ENCODE measurements at regions not wholly inside any gene's neighbourhood (a gene's known extent, or its start where the extent isn't known, plus 50 kb on each side); places are given as distances from the start of the nearest gene placed in this dataset.

DNA sequence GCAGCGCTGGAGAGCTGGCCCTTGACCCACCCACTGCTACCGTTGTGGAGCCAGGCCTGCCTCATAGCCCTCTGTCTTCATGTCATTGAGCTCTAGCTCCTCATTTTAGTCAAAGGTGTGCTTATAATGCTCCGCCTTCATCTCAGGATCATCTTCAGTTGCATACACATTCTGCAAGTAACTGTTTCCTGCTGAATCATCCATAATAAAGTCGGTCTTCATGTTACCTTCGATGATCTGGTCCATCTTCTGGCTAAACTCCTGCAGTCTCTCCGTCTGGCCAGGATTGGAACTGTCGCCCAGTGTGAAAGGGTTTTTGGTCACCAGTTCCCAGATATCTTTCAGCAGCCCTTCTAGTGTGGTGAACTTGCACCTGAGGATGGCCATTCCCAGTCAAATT lies 62.6 kb upstream of the ARMC2 start:
- DNase-seq (no peak), ATAC-seq (no peak)
- Histone ChIP-seq H3K4me3 (no peak overlapping the region), H3K27me3 (no peaks in the 10 kb centered on the region), H3K4me1 (peaks cover 0 to 18% of the 10 kb centered on the region in 2 donors), H3K27ac (no peak overlapping the region), H3K36me3 (no peaks in the 10 kb centered on the region), H3K9me3 (no peaks in the 10 kb centered on the region)
- intact Hi-C loops (cut with DNase I) = no loop called here
- TF ChIP-seq, protein P1, sequence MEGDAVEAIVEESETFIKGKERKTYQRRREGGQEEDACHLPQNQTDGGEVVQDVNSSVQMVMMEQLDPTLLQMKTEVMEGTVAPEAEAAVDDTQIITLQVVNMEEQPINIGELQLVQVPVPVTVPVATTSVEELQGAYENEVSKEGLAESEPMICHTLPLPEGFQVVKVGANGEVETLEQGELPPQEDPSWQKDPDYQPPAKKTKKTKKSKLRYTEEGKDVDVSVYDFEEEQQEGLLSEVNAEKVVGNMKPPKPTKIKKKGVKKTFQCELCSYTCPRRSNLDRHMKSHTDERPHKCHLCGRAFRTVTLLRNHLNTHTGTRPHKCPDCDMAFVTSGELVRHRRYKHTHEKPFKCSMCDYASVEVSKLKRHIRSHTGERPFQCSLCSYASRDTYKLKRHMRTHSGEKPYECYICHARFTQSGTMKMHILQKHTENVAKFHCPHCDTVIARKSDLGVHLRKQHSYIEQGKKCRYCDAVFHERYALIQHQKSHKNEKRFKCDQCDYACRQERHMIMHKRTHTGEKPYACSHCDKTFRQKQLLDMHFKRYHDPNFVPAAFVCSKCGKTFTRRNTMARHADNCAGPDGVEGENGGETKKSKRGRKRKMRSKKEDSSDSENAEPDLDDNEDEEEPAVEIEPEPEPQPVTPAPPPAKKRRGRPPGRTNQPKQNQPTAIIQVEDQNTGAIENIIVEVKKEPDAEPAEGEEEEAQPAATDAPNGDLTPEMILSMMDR (IDR thresholded peaks at IDR 0.05) = no peak

GRCh38 chr6:108788416-108788815 lies 59.8 kb upstream of the ARMC2 start:
- TF ChIP-seq, protein P1 (IDR thresholded peaks at IDR 0.05) = no peak
- H3K27me3 ChIP-seq = no peaks in the 10 kb centered on the region
- no peak for DNase-seq
- H3K4me1 ChIP-seq = peaks cover 0 to under 1% of the 10 kb centered on the region in 2 donors
- H3K9me3 ChIP-seq = no peaks in the 10 kb centered on the region
- H3K27ac ChIP-seq = no peak overlapping the region
- H3K36me3 ChIP-seq = no peaks in the 10 kb centered on the region
- intact Hi-C loops (cut with DNase I) = no loop called here
- ATAC-seq = no peak
- no peak overlapping the region for H3K4me3 ChIP-seq

- intact Hi-C loops (cut with DNase I) = no loop called here
- Histone ChIP-seq H3K27me3 (no peaks in the 10 kb centered on the region), H3K27ac (no peak overlapping the region), H3K4me1 (no peaks in the 10 kb centered on the region), H3K9me3 (no peaks in the 10 kb centered on the region), H3K36me3 (no peaks in the 10 kb centered on the region), H3K4me3 (no peak overlapping the region)
- TF ChIP-seq, protein P1 (IDR thresholded peaks at IDR 0.05) = no peak
- DNase-seq (no peak), ATAC-seq (no peak)
Measured at GRCh38 chr6:108789475-108789874, 58.7 kb upstream of the ARMC2 start.

DNA sequence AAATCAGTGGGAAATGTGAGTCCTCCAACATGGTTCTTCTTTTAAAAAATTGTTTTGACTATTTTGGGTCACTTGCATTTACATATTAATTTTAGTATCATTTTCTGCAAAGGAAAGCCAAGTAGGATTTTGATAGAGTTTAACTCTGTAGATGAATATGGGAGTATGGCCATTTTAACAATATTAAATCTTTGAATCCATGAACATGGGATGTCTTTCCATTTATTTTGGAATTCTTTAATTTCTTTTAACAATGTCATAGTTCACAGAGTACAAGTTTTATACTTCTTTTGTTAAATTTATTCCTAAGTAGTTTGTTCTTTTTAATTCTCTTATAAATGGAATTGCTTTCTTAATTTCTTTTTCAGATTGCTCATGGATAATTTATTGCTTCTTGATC lies 56.5 kb upstream of the ARMC2 start:
- no peaks in the 10 kb centered on the region for H3K27me3 ChIP-seq
- intact Hi-C loops (cut with DNase I) = no loop called here
- H3K36me3 ChIP-seq = no peaks in the 10 kb centered on the region
- H3K4me3 ChIP-seq = no peak overlapping the region
- TF ChIP-seq, protein P1 (IDR thresholded peaks at IDR 0.05) = no peak
- ATAC-seq = no peak
- H3K4me1 ChIP-seq = no peaks in the 10 kb centered on the region
- H3K27ac ChIP-seq = no peak overlapping the region
- no peak for DNase-seq
- H3K9me3 ChIP-seq = no peaks in the 10 kb centered on the region

DNA sequence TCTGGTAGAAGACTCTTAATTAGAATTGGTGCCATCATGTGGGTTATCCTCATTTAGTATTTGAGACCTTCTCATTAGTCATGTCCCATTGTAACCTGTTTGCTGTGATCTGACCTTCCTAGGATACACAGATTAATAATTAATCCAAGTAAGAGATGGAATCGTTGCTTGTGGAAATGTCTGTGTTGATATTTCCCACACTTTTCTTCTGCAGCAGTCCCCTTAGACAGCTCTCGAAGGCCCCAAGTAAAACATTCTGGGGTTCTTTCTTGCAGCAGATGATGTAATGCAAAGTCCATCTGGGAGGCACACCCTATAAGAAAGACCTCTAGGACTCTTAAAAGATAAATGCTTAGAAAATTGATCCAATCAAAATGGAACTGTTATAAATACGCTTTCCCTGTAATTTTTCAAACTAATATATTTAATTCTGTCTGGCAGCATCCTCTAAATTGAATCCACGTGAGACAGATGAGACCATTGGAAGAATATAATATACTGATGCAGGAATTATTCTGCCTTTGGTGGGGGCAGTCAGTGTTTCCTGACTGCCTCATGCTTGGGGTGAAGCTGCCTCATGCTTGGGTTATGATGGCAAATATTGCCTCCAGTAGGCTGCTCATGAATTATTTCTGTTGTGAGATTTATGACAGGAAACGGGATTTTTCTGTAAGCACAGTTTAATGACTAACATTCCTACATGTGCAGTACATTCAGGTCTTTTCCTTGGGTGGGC lies 54.5 kb upstream of the ARMC2 start:
- DNase-seq = no peak
- intact Hi-C loops (cut with DNase I) = no loop called here
- Histone ChIP-seq H3K9me3 (no peaks in the 10 kb centered on the region), H3K27ac (no peak overlapping the region), H3K4me3 (no peak overlapping the region), H3K4me1 (peaks cover 0 to 13% of the 10 kb centered on the region in 2 donors), H3K36me3 (no peaks in the 10 kb centered on the region), H3K27me3 (no peaks in the 10 kb centered on the region)
- ATAC-seq = no peak
- TF ChIP-seq, protein P1 (IDR thresholded peaks at IDR 0.05) = no peak

Measured in left lung (tissue), 4 donors.